Nucleus accumbens (tissue), 56 donors: ENCODE measurements at regions not wholly inside any gene's neighbourhood (a gene's known extent, or its start where the extent isn't known, plus 50 kb on each side); places are given as distances from the start of the nearest gene placed in this dataset.
A peak's percentile ranks its signal among the peaks of the same experiment; 100 is the strongest.

ENCODE experiments used
- DNase-seq, 56 donors: peaks; one replicate each; lab custom pipeline; 2025; lab: John Stamatoyannopoulos, UW

- no peak for DNase-seq
These were observed 163.5 kb upstream of the LYZL2 start for GRCh38 chr10:30793093-30793492.

- no peak for DNase-seq
These were observed 162.5 kb upstream of the LYZL2 start for GRCh38 chr10:30792025-30792424.

GRCh38 chr10:30791197-30791611 is 161.7 kb upstream of the LYZL2 start:
- DNase-seq: no peak

GRCh38 chr10:30789806-30790205 is 160.3 kb upstream of the LYZL2 start:
- no peak for DNase-seq

- DNase-seq: no peak
These were observed 158.8 kb upstream of the LYZL2 start for GRCh38 chr10:30788307-30788706.

GRCh38 chr10:30786906-30787305 is 157.4 kb upstream of the LYZL2 start:
- no peak for DNase-seq

- peak in 24 of 56 donors; percentile 5 to 66 (median 16) for DNase-seq
These were observed 156.6 kb upstream of the LYZL2 start for GRCh38 chr10:30786131-30786530.

GRCh38 chr10:30784897-30785605 is 155.5 kb upstream of the LYZL2 start:
- peak; percentile 47 to 92 (median 81) for DNase-seq

GRCh38 chr10:30784524-30784896 is 155.0 kb upstream of the LYZL2 start:
- no peak for DNase-seq

- DNase-seq: peak; percentile 27 to 91 (median 79)
These were observed 154.5 kb upstream of the LYZL2 start for GRCh38 chr10:30783939-30784501.

GRCh38 chr10:30782537-30783461 is 153.2 kb upstream of the LYZL2 start:
- DNase-seq: peak in 3 of 56 donors; percentile 14 to 44 (median 28)

- DNase-seq: peak in 1 of 56 donors; percentile 19
These were observed 152.6 kb upstream of the LYZL2 start for GRCh38 chr10:30782157-30782536.

- DNase-seq: peak; percentile 32 to 96 (median 86)
These were observed 152.1 kb upstream of the LYZL2 start for GRCh38 chr10:30781670-30782121.

- no peak for DNase-seq
These were observed 149.2 kb upstream of the LYZL2 start for GRCh38 chr10:30778769-30779168.

GRCh38 chr10:30775779-30776591 is 146.4 kb upstream of the LYZL2 start:
- DNase-seq: no peak

- DNase-seq: no peak
These were observed 144.7 kb upstream of the LYZL2 start for GRCh38 chr10:30774261-30774660.

- DNase-seq: no peak
These were observed 143.9 kb upstream of the LYZL2 start for GRCh38 chr10:30773501-30773900.

- no peak for DNase-seq
These were observed 141.3 kb upstream of the LYZL2 start for GRCh38 chr10:30770816-30771215.

GRCh38 chr10:30770229-30770628 is 140.7 kb upstream of the LYZL2 start:
- DNase-seq: no peak

- DNase-seq: no peak
These were observed 139.8 kb upstream of the LYZL2 start for GRCh38 chr10:30769361-30769760.
